ENCODE measurements at regions not wholly inside any gene's neighbourhood (a gene's known extent, or its start where the extent isn't known, plus 50 kb on each side); places are given as distances from the start of the nearest gene placed in this dataset.

GRCh38 chr16:9409560-9410493 is 318.4 kb downstream of the HAPSTR1 start:
- 64 to 72% methylated on average over 10 of the region's 10 CpGs for WGBS, 2 donors
- TF ChIP-seq, protein P1, sequence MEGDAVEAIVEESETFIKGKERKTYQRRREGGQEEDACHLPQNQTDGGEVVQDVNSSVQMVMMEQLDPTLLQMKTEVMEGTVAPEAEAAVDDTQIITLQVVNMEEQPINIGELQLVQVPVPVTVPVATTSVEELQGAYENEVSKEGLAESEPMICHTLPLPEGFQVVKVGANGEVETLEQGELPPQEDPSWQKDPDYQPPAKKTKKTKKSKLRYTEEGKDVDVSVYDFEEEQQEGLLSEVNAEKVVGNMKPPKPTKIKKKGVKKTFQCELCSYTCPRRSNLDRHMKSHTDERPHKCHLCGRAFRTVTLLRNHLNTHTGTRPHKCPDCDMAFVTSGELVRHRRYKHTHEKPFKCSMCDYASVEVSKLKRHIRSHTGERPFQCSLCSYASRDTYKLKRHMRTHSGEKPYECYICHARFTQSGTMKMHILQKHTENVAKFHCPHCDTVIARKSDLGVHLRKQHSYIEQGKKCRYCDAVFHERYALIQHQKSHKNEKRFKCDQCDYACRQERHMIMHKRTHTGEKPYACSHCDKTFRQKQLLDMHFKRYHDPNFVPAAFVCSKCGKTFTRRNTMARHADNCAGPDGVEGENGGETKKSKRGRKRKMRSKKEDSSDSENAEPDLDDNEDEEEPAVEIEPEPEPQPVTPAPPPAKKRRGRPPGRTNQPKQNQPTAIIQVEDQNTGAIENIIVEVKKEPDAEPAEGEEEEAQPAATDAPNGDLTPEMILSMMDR (IDR thresholded peaks at IDR 0.05), result no peak
- no peak for TF ChIP-seq POLR2A (IDR thresholded peaks at IDR 0.05)

GRCh38 chr16:9411426-9411825 is 320.0 kb downstream of the HAPSTR1 start:
- 63 to 74% methylated on average over 6 to 7 of the region's 7 CpGs for WGBS, 2 donors
- Histone ChIP-seq H3K4me1 (no peaks in the 10 kb centered on the region), H3K4me3 (no peak overlapping the region), H3K27me3 (no peaks in the 10 kb centered on the region), H3K27ac (no peak overlapping the region), H3K9me3 (no peaks in the 10 kb centered on the region), H3K36me3 (no peaks in the 10 kb centered on the region)
- intact Hi-C loops (cut with DNase I), result no loop called here
- no peak for DNase-seq
- TF ChIP-seq, protein P1 (IDR thresholded peaks at IDR 0.05), result no peak
- TF ChIP-seq POLR2A (IDR thresholded peaks at IDR 0.05), result no peak

More at GRCh38 chr16:9409560-9410493, 318.4 kb downstream of the HAPSTR1 start:
- no peaks in the 10 kb centered on the region for H3K27me3 ChIP-seq
- intact Hi-C loops (cut with DNase I), result no loop called here
- H3K27ac ChIP-seq, result no peak overlapping the region
- H3K4me3 ChIP-seq, result no peak overlapping the region
- no peaks in the 10 kb centered on the region for H3K9me3 ChIP-seq
- H3K4me1 ChIP-seq, result no peaks in the 10 kb centered on the region
- no peaks in the 10 kb centered on the region for H3K36me3 ChIP-seq
- no peak for DNase-seq

DNA sequence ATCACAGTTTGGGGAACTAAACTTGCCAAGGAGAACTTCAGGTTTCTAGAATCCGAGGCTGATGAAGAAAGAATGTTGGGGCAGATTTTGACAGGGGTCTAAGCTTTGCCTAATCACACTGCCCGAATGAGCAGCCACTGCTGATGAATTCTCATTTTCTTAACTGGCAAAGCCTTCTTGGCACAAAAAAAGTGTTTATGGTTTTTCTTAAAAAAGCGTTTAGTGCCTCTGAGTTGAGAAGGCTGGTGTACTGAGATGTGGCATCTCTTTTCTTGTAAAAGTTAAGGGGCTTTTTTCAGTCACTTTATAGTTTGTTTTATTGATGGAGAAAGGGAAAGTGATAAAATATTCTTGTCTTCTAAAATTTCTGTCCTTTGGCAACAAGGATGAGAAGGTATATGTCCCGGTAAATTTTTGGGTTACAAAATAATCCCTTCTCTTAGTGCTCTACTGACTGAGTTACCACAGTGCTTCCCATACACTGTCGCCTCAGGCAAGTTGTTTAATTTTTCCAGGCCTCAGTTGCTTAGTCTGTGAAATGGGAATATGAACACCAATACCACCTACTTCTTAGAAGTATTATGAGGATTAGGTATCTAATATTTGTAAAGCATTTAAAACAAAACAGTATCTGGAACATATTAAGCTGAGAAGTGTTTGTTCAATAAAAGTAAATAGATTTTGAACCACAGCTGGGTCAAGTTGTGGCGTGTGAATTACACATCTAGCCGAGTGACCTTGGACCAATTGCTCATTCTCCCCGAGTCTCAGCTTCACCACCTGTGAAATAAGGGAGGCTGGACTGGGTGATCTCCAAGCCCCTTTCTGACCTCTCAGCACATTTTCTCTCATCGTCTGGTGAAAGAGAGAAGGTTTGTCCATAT is 320.8 kb downstream of the HAPSTR1 start:
- intact Hi-C loops (cut with DNase I), result no loop called here
- WGBS, 2 donors, result 48 to 52% methylated on average over 8 to 9 of the region's 9 CpGs

GRCh38 chr16:9412915-9413264 is 321.4 kb downstream of the HAPSTR1 start:
- no peak overlapping the region for H3K27ac ChIP-seq
- H3K4me1 ChIP-seq, result no peaks in the 10 kb centered on the region
- no peak overlapping the region for H3K4me3 ChIP-seq
- H3K9me3 ChIP-seq, result no peaks in the 10 kb centered on the region
- no peaks in the 10 kb centered on the region for H3K27me3 ChIP-seq
- DNase-seq, result no peak
- WGBS, 2 donors, result 42 to 46% methylated on average over 5 of the region's 5 CpGs
- TF ChIP-seq, protein P1 (IDR thresholded peaks at IDR 0.05), result no peak
- no peak for TF ChIP-seq POLR2A (IDR thresholded peaks at IDR 0.05)
- intact Hi-C loops (cut with DNase I), result no loop called here
- H3K36me3 ChIP-seq, result no peaks in the 10 kb centered on the region

More for the DNA sequence above, 320.8 kb downstream of the HAPSTR1 start:
- DNase-seq, result no peak
- H3K27me3 ChIP-seq, result no peaks in the 10 kb centered on the region
- TF ChIP-seq POLR2A (IDR thresholded peaks at IDR 0.05), result no peak
- TF ChIP-seq, protein P1 (IDR thresholded peaks at IDR 0.05), result no peak
- no peaks in the 10 kb centered on the region for H3K4me1 ChIP-seq
- no peak overlapping the region for H3K27ac ChIP-seq
- no peaks in the 10 kb centered on the region for H3K9me3 ChIP-seq
- no peak overlapping the region for H3K4me3 ChIP-seq
- H3K36me3 ChIP-seq, result no peaks in the 10 kb centered on the region

- H3K4me3 ChIP-seq, result no peak overlapping the region
- no peaks in the 10 kb centered on the region for H3K36me3 ChIP-seq
- H3K9me3 ChIP-seq, result no peaks in the 10 kb centered on the region
- H3K27ac ChIP-seq, result no peak overlapping the region
- WGBS, 2 donors, result 61 to 63% methylated on average over 4 of the region's 4 CpGs
- H3K27me3 ChIP-seq, result no peaks in the 10 kb centered on the region
- intact Hi-C loops (cut with DNase I), result no loop called here
- no peak for DNase-seq
- H3K4me1 ChIP-seq, result no peaks in the 10 kb centered on the region
- TF ChIP-seq, protein P1 (IDR thresholded peaks at IDR 0.05), result no peak
- no peak for TF ChIP-seq POLR2A (IDR thresholded peaks at IDR 0.05)
Measured at GRCh38 chr16:9415545-9415944, 324.1 kb downstream of the HAPSTR1 start.
